Gastroesophageal sphincter (tissue), 3 donors: ENCODE measurements at regions not wholly inside any gene's neighbourhood (a gene's known extent, or its start where the extent isn't known, plus 50 kb on each side); places are given as distances from the start of the nearest gene placed in this dataset.

Source experiments
- CTCF ChIP-seq, 4 experiments: fragments of 200-600 bp in 2 of 4; fragments of 450-650 bp in 2 of 4; sonication (generic) in 1 of 4; IDR thresholded peaks; one replicate each; pipeline ENCODE4 v1.5.1; 2017 to 2019; ENCODE audit warnings: antibody characterized with exemption in 4 of 4, mild to moderate bottlenecking in 2 of 4, moderate library complexity in 2 of 4
- POLR2A ChIP-seq, 2 donors: fragments of 450-650 bp; IDR thresholded peaks; one replicate each; pipeline ENCODE4 v1.6.1; 2017; ENCODE audit warnings: antibody characterized with exemption in 2 of 2, mild to moderate bottlenecking in 2 of 2, moderate library complexity in 1 of 2

GRCh38 chr1:115183158-115183557 is 93.9 kb upstream of the TSPAN2 start:
- TF ChIP-seq CTCF (IDR thresholded peaks at IDR 0.05): no peak
- TF ChIP-seq POLR2A (IDR thresholded peaks at IDR 0.05): no peak
